NCI-H2081 (cell line): ENCODE measurements at regions not wholly inside any gene's neighbourhood (a gene's known extent, or its start where the extent isn't known, plus 50 kb on each side); places are given as distances from the start of the nearest gene placed in this dataset.

Experiments used
- DNase-seq, 2 experiments: peaks; one replicate each; lab custom pipeline; 2025; lab: John Stamatoyannopoulos, UW

DNA sequence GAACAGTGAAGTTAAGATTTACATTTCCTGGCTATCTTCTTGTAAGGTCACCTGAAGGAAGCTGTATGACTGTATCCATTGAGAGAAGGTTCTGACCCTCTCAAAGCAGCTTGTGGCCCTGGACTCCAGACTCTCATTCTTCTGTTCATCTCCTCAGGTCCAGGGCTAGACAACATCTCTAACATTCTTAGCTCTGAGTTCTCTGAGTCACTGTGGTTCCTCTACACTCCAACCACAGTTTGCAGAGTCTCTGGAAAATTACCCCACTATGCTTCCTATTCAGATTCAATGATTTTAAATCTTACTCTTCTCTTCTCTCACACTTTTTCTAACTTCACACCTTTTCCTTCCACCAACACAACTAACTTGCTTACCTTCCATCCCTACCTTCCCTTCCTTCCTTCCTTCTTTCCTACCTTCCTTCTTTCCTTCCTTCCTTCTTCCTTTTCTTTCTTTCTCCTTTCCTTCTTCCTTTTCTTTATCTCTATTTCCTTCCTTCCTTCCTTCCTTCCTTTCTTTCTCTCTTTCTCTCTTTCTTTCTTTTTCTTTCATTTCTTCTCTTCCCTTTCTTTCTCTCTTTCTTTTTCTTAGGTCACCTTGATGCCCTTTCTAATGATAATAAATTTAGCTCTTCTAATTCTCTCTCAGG, 824.3 kb upstream of the ZEB2 start:
- DNase-seq, result no peak

DNA sequence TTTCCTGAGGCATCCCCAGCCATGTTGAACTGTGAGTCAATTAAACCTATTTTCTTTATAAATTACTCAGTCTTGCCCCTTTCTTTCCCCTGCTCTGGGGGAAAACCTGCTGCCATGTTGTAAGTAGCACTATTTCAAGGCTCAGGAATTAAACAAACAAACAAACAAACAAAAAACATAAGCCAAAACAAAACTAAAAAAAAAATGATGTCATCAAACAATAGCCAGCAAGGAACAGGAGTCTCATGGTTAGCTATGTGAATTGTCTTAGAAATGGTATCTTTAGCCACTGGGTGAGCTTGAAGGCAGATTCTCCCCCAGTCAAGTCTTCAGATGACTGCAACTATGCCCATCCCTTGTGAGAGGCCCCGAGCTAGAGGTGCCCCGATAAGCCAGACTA, 823.4 kb upstream of the ZEB2 start:
- no peak for DNase-seq

DNA sequence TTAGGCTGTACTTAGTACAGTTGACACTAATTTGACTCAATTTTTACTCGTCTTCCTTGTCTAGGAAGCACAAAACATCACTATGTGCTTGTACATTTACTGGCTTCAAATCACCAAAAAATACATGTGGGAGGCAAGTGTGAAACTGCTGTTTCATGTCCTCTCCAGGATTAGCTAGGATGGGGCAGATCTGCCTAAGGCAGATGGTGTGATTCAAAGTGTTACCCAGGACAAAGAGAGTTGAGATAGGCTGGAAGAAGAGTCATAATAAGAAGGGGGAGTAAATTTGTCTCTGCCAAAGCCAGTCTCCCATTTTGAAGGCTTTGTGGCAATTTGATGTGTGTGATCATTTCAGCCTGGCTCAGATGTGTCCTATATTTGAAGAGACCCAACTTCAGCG, 821.6 kb upstream of the ZEB2 start:
- no peak for DNase-seq

DNA sequence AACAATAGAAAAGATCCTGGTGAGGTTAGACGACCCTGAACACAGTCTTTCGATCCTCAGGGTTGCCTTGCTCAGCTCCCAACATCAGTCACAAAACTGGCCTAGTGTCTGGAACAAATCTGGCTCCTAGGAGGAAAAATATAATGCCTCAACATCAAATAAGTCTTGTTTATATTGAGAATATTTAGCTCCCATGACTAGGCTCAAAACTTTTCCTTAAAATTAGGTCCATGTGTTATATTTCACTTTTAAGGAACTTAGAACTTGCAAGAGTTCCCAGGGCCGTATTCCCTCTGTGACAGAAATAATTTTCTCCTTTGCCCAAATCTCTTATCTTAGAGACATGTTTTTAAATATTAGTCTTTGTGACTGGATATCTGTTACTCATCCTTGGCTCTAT, 819.7 kb upstream of the ZEB2 start:
- DNase-seq, result no peak

DNA sequence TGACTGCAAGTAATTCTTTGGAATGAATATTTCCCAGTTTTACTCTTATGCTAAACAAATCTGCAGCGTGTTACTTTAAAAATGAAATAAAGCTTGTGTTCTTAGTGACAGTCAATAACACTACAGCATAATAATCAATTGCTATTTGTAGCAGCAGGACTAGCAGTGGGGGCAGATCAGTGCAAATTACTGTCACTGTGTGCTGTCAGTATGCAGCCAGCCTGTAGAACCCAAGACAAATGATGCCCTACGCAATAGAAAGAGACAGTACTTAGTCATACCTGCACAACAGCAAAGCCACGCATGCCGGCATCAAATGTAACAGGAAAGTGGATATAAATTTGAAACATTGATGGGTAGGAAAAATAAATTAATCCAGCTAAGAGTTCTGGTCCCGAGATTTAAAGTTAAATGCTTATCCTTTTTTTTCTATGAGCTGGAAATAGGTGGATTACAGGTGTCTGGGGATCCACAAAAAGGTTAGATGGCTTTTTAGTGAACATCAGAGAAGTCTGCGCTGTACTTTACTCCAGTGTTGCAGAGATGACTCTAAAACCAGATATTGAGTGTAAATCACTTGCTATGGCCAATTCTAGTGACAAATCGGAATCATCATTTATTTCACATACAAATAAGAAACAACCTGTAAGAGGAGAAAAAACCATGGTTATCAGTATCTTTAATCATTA, 812.4 kb upstream of the ZEB2 start:
- DNase-seq, result no peak

DNA sequence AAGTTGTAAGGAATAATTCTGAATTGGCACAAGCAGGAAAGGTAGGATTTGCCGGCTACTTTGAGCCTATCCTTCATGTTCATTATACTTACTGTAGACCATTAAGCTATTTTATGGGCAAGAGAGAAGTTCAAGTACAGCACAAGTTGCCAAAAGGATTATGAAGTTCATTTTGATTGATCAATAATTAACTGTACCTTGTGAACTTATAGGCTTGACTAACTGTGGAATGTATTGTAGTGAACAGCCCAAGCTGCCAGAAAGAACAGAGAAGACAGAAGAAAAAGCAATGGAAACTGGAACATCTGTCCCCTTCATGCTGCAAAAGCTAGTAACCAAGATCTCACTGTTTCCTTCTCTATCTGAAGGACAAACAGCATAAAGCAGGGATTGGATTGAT, 810.1 kb upstream of the ZEB2 start:
- DNase-seq, result no peak

DNA sequence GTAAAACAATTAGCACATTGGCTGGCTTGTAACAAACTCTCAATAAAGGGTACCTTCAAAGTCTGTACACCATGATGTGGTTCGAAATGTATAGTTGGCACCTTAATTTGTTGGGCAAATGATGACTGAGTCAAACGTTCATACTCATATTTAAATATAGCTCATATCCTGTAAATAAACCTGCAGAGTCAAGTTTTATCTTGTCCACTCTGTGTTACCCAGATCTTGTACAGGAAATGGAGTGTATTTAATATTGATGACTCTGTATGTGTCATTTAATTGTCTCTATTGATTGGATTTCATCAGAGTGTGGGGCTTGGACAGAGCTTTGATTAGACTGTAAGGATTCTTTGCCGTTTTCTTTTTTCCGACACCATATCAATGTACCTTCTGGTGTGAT, 805.6 kb upstream of the ZEB2 start:
- DNase-seq, result no peak

DNA sequence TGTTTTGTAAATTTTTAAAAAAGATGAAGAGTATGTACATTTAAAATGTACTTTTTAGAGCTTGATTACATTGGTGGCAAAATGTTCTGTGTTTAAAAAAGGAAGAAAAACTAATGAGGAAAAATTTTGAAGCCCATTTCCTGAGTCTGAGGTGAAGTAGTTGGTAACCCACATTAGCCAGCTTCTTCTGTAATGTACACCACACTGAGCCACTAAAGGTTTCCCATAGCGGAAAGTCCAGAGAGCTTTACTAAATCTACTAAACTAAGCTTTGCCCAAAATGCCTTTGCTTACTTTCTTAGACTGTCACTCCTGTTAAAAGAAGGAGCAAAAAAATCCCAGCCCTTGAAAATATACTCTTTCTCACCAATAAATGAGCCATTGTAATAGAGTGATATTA, 804.8 kb upstream of the ZEB2 start:
- no peak for DNase-seq

DNA sequence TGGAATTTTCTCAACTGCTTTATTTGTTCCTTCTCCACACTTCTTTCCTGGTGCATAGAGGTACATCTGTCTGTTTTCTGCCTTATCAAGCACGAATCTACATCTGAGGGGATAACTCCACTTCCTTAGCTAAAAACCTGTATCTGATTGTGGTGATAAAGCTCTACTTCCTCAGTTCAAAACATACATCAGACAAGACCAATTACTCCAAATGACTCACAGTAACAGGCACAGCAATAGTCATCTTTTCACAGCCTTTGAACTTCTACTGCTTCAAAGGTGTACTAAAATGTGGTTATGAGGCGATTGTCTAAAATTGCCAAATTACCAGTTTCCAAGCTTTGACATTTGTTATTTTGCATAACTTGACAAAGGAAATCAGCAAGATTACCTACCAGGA, 803.6 kb upstream of the ZEB2 start:
- DNase-seq, result no peak

DNA sequence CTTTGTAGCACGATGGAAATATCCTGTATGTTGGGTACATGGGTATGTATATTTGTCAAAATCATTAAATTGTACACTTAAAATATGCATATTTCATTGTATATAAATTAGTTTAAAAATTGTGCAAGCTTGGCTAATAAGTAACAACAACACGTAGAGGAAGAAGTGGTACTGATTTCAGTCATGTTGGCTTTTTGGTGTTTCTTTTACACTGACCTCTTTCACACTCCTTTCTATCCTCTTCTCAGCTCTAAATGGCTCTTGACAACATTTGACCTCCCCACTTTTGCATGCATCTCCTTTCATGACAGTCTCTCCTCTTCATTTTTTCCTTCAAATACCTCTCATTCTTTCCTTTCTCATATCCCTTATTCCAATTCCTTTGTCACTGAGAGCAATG, 801.4 kb upstream of the ZEB2 start:
- DNase-seq, result no peak

DNA sequence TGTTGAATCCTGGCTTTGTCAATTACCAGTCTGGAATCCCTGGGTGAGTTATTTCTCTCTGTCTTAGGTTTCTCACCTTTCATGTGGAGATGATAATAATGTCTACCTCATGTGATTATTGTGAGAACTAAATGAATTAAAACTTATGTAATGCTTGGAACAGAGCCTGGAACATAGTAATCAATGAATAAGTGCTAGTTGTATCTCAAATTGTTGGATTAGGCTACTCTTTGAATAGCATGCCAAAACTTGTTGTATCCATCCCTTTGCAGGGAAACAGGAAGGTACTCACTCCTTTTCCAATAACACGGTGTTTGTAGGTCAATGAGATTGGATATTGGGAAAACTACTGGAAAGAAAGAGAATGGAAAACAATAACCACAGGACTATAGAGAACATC, 796.6 kb upstream of the ZEB2 start:
- DNase-seq, result no peak

DNA sequence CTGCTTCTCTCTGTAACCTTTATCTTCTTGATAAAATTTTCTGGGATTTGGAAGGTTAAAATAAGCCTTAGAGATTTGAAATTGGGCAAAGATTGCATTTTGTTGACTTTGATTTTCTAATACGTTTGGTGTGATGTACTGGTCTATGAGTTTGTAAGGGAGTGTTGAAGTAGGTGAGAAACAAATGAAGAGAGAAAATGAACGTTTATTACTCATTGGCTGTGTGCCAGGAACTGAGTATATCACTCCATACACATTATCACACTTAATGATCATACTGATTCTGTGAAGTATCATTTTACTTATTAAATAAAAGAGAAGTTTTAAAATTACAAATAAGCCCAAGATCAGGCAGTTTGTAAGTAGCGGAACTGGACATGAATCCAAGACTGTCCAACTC, 795.1 kb upstream of the ZEB2 start:
- DNase-seq, result no peak

DNA sequence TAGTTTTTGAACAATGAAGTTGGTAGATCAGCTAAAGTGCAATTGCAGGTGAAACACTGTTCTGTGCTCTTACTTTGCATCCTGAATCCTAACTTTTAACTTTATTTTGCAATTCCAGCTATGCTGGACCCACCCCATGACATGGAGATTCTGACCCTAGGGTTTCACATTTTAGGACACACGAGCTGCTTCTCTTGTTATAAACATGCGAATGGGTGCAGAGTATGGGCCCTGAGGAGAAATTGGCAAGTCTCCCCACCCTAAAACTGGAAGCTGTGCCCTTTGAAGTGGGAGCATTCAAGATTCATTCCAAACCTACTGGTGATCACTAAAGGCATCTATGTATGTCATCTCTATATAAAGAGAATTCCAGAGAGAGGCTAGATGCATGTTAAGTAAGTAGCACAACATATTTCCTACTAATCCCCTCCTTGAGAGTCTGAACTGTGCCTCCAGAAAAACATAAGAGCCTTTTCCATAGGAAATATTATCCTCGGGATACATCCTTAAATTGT, 794.3 kb upstream of the ZEB2 start:
- no peak for DNase-seq

DNA sequence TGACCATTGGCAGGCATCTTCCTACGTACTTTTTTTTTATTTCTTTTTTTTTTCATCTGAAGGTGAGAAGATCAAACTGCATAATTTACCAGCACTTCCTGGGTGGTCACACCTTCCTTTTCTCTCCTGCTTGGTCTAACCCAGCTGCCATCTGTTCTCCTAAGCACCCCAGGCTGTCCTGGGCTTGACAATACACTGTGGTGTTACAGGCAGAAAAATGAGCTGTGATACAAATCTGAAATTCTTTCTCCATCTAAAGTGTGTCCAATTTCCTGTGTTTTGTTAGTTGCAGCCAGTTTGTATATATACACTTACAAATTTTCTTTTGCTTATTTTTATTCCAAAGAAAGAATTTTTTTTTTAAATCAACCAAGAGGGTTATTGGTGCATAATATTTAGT, 786.0 kb upstream of the ZEB2 start:
- no peak for DNase-seq

DNA sequence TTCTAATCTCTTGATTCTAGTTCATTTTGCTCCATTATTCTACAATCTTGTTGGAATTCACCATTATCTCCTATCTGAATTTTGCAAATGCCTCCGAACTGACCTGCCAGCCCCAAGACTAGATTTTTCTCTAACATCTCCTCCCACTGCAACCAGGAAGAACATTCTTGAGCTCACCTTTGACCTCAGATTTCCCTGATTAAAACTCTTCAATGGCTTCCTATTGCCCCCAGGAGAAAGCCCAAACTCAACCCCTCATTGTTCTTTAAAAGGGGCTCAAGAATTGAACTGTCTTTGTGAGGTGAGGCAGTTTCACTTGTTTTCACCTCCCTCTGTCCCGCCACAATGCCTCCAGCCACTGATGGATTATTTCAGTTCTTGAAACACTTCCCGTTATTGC, 784.6 kb upstream of the ZEB2 start:
- no peak for DNase-seq

DNA sequence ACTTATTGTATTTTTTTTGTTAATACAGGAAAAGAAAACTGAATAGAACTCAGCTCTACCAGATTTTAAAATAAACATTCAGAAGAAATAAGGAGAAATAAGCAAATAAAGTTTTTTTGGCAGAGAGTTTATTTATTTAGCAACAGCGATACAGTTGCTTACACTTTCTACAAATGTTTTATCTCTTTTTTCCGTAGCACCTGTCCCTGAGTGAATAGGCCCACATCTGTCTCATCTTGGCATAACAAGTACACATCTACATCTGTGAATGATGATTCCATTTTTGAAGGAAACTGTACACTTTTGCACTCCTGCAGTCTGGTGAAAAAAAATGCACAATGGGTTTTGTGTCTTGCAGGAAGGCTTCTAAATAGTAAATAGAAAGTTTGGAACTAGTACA, 783.6 kb upstream of the ZEB2 start:
- peak in 1 of 2 experiments; percentile 8 for DNase-seq

DNA sequence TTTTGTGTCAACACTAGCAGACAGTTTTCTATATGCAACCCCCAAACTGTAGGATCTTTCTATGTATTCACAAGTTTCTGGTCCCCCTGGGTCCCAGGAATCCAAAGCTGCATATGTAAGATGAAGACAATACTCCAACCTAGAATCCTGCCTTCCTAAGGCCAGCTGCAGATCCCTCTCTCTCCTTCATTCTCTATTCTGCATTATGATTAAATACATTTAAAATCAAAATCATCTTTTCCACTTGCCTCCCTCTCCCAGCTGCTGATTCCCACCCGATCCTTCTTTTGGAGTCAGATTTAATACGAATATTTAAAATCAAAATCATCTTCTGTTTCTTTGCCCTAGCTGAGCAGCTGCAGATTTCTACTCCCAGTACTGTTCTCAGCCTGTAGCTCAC, 783.0 kb upstream of the ZEB2 start:
- DNase-seq, result no peak

DNA sequence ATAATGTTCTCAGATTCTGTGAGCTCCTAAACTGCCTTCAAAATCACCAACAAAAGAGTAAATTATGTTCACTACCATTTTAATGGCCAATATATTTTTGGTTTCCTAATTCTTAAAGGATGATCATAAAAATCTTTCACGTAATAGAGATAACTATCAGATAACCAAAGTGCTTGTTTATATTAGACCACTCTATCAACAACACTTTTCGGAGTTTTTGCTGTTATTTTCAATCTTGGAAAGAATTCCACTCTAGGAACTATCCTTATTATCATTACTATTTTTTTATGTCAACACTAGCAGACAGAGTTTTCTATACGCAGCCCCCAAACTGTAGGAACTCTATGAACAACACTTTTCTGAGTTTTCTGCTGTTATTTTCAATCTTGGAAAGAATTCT, 782.5 kb upstream of the ZEB2 start:
- DNase-seq, result no peak

DNA sequence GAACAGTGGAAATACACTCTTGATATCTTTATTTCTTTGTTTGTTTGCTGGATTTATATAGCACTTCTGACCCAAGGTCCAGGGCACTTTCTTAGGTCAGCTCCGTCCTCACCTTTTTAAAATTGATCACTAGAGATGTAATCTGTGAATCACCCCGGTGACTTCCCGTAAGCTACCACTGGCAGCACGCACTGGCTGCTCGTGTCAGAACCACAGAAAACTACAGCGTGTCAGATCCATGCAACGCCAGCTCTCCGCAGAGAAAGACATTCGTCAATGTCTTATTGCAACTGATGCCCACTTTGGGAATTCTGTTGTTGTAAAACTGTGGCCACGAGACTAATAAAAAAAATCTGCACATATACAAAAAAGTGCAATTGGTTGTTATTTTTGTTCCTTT, 779.4 kb upstream of the ZEB2 start:
- no peak for DNase-seq

DNA sequence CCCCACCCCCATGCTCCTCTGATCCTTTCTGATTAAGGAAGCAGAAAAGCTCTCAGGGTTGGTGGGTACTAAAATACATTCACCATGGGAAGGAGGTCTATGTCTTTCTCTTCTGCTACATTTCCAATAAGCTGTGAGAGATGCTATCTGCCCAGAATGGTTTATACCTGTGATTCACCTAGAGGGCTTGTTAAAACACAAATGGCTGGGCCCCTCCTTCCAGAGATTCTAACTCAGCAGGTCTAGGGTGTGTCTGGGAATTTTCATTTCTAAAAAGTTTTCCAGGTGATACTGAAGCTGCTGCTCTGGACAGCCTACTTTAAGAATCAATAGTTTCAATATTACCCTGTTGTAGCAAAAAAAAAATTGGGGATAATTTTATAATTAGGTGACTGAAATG, 772.2 kb upstream of the ZEB2 start:
- no peak for DNase-seq

DNA sequence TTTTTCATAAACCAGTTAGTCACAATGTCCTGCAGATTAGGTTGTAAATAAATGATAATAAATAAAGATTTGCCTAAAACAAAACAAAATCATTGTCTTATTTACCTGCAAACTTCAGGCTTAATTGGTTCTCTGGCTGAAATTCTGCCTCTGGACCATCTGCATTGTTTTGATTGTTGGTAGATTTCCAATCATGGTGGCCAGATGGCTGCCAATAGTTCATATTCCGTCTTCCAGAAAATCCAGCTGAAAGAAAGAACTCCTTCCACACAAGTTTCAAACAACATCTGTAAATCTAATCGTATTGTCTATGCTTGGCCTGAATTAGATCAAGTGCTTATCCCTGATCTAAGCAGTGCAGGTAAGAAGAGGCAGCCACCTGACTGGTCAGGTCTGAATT, 771.1 kb upstream of the ZEB2 start:
- no peak for DNase-seq

DNA sequence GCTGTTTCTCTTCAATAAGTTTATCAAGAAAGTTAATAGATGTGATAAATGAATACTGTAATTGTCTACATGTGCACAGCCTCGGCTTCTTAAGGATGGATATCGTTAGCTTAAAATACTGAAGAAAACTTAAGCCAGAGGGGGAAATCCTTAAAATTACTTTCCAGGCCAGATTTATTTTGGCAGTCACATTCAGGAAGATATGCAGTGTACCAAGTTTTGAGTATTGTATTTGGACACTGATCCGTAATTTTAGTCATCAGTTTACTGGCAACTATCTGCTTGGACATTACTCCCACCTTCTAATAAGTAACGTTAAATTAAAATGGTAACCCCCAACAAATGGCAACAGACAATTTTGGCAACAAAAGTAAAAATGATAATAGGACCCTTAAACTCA, 770.0 kb upstream of the ZEB2 start:
- no peak for DNase-seq

DNA sequence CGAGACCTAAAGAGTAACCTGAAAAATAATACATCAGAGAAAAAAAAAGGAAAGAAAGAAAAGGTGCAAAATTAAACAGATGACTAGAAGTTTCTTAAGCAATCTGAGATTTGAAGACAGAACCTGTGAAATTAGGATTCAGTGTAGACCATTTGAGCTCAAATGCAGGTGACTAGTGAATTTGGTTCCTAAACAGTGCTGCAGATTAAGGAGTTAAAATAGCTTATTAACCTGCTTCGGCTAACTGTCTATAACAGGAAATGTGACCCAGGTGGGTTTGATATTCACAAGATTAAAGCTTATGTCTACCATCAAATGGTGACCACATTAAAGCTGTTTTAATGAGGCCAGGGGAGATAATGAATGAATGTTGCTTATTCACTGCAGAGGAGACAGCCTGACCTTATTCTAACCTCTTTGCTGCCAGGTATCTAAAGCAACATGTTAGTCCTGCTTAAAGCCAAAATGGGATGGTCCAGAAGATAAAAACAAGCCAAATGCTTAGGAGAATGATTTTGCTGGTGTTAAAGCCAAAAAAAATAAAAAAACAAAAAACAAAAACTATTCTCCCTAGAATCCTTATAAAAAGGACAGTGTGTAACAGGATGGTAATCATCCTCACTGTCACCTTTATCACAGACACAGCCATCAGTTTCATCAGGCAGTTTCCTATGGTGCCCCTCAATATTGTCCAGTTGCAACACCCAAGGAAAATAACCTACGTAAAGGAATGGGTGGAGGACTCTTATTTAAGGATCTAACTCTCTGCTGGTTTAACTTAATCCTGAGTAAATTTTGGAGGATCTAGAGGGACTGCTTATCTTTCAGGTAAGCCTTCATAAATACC, 769.0 kb upstream of the ZEB2 start:
- DNase-seq, result no peak
